ENCODE measurements at regions not wholly inside any gene's neighbourhood (a gene's known extent, or its start where the extent isn't known, plus 50 kb on each side); places are given as distances from the start of the nearest gene placed in this dataset.

- DNase-seq, result no peak
Measured at GRCh38 chr20:39109933-39110818, 148.0 kb downstream of the DHX35 start.

GRCh38 chr20:39108746-39109145 is 146.6 kb downstream of the DHX35 start:
- no peak for DNase-seq

DNA sequence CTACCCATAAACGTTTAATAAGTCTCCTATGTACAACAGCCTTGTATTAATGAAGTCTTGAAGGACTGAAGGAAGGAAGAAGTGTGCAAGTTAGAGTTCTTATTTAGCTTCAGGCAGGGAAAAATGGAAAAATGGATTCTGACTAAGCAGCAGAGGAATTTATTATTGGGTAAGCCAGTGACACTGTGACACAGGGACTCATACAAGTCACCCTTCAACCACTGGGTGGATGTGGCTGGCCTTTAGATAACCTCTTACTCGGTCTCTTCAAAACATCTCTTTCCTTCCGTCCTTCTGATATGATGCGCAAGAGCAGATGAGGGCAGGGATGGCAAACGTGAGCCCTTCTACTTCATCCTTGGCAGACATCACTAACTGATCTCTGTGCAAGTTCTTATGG is 145.6 kb downstream of the DHX35 start:
- no peak for DNase-seq

DNA sequence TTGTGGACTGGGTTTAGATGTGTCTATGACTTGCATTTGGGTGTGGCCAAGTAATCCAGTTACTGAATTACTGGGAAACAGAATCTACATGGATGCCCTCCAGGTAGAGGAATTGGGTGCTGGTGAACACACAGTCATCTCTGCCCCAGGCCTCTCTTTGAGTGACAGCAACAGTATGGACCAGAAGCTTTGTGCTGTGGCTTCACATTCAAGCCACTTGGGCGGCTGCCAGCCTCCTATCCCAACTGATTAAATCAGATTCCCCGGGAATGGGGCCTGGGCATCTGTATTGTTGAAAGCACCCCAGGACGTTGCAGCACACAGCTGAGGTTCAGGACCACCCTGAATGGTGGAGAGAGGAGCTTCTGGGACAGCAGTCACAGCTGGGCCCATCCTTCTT is 144.6 kb downstream of the DHX35 start:
- no peak for DNase-seq

DNA sequence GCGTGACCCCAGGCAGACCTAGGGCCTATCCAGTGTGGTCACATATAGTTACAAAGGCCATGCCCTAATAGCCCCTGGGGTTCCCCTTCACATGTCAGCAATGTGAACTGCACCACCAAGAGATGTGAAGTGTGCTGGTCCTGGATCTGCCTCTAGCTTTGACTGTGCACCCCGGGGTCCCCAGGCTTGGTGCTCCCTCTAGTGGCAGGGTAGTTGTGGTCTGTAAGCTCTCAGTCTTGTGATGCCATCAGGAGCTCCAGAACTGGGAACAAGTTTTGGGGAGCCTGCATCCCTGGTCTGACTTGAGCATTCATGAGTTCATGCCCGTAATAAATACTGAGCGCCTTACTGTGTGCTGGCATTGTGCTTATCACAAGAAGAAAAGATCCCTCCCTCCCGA is 143.4 kb downstream of the DHX35 start:
- DNase-seq, result no peak

- no peak for DNase-seq
Measured at GRCh38 chr20:39103732-39104131, 141.6 kb downstream of the DHX35 start.

DNA sequence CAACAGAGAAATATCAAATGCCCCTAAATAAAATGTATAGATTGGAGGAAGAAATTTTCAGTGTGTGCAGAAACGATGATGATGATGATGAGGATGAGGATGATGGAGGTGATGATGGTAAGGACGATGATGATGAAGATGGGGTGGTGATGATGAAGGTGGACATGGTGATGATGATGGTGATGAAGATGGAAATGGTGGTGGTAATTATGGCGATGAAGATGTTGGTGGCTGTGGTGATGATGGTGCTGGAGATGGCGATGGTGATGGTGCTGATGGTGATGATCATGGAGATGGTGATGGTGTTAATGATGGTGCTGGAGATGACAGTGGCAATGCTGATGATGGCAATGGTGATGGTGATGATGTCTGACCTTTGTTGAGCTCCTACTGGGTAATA is 141.2 kb downstream of the DHX35 start:
- no peak for DNase-seq

GRCh38 chr20:39101895-39102294 is 139.8 kb downstream of the DHX35 start:
- no peak for DNase-seq

DNA sequence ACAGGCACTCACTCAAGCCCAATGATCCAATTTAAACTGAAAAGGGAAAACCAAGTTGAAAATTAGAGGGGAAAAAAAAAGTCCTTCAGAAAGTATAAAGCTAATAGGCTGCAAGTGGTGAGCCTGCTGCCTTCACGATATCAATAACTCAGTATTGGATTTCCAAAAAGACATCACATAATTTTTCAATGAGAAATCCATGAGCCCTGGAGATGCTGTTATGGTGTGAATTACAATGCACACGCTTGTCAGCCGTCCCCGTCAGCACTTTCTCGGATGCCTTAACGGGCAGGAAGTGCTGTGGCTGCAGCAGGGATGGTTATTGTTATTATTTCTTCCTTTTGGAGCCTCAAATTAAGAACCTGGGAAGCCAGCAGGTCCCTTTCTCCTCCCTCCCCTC is 138.5 kb downstream of the DHX35 start:
- DNase-seq, result no peak

DNA sequence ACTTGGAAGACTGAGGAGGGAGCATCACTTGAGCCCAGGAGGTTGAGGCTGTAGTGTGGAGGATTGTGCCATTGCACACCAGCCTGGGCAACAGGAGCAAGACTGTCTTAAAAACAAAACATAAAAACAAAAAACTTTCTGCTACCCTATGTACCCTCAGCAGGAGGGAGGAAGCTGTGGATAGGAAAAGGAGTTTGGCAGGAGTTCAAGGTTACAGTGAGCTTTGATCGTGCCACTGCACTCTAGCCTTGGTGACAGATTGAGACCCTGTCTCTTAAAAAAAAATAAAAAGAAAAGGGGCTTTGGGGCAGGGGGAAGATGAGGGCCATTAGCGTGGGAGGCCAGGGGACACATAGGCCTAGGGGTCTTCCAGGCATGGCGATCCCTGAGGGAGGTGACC is 135.7 kb downstream of the DHX35 start:
- DNase-seq, result no peak

DNA sequence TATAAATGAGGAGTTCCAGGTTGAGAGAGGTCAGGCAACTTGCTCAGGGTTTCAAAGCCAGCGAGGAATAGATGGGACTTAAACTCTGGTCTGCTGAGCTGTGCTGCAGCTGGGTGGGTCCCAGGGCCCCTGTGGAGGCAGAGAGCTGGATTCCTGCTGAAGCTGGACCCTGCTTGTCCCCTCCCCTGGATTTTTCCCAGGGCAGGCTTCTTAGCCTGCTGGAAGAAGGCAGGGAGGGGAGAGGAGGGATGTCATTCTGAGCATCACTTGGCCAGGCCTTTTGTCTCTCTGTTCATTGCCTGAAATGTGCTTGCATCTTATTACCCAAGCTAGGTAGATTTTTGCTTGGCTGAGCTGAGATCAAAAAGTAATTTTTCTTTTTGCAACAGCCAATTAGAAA is 133.7 kb downstream of the DHX35 start:
- DNase-seq, result no peak

DNA sequence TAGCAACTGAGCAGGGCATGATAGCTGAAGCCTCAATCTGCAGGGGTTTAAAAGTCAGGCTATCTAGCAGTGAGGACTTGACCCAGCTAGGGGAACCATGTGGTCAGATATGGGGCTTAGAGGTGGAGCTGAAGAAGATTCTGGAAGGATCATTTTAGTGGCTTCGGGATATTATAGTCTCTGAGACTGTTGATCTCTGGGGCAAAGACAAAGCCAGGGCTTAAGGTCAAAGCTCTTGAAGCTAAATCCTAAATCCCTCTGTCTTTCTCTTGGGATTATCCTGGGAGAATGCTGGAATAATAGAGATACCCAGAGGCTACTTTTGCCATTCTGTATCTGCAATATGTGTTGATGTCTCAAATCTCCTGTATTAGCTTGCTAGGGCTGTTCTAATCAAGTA is 132.2 kb downstream of the DHX35 start:
- no peak for DNase-seq

GRCh38 chr20:39092733-39093410 is 130.7 kb downstream of the DHX35 start:
- DNase-seq, result no peak

DNA sequence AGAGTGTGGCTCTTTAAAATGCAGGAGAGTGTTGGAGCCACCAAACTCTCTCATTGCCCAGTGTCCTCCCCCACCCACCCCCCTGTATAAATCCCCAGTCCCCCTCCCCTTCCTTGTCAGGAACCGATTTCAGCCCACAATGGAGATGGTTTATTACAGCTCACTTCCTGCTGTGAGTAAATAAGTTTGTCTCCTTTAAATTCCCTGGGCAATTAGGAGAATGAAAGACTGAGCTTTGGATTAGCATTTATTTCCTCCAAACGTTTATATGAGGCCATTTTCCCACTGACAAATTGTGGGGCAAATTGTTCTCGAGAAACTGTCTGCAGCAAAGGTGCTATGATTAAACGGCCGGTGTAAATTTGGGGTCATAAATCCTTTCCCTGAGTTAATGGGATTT is 128.8 kb downstream of the DHX35 start:
- DNase-seq, result no peak

DNA sequence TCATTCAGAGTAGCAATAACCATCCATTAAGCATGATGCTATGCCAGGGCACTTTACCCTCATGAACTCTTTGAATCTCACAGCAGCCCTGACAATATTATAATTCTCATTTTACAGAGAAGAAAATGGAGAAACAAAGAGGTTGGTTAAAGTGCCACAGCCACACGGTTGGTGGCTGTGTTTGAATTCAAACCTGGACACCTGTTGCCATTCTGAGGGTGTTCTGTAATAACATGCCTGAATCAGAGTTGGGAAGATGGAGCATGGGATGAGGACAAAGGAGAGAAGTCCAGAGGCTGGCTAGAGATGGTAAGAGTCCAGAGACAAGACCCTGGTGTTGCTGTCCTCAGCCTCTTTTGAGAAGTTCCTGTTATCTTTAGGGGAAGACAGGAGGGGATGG is 127.7 kb downstream of the DHX35 start:
- no peak for DNase-seq

Data from CD4-positive, alpha-beta T cell treated with Interferon alpha-2 for 1 hour (primary cell).